DOHH2 (cell line): ENCODE measurements at regions not wholly inside any gene's neighbourhood (a gene's known extent, or its start where the extent isn't known, plus 50 kb on each side); places are given as distances from the start of the nearest gene placed in this dataset.

Experiments
- CTCF ChIP-seq: fragments of 200-600 bp; sonication (generic); IDR thresholded peaks from one replicate; pipeline ENCODE4 v1.5.1; 2014; ENCODE audit warnings: antibody characterized with exemption, mild to moderate bottlenecking, low read depth, low read length; ENCODE audit not compliant: poor library complexity, severe bottlenecking
- EZH2phosphoT487 ChIP-seq: fragments of 200-600 bp; sonication (generic); IDR thresholded peaks from 2 replicates; pipeline ENCODE4 v1.6.1; 2017; ENCODE audit warnings: borderline replicate concordance, mild to moderate bottlenecking, antibody characterized with exemption, low read length, moderate library complexity, mixed read lengths

- TF ChIP-seq CTCF = no peak
- TF ChIP-seq EZH2phosphoT487 = no peak
Observed at GRCh38 chr10:78774614-78774998, 294.2 kb upstream of the ZMIZ1 start.
